ENCODE measurements at regions not wholly inside any gene's neighbourhood (a gene's known extent, or its start where the extent isn't known, plus 50 kb on each side); places are given as distances from the start of the nearest gene placed in this dataset.

GRCh38 chrX:106510713-106511403, 100.9 kb upstream of the RADX start:
- DNase-seq (ENCODE audit: low read depth): no peak

Data from activated T-cell treated with anti-CD3 and anti-CD28 coated beads for 24 hours (primary cell).